T-helper 2 cell treated with Interferon-gamma antibody and Interleukin-4, amounts not matched to agents 5 μg/mL and 100 μg/mL, for 36 hours (primary cell): ENCODE measurements at regions not wholly inside any gene's neighbourhood (a gene's known extent, or its start where the extent isn't known, plus 50 kb on each side); places are given as distances from the start of the nearest gene placed in this dataset.
"Not testable (repeated sequence)": the region's sequence is repeated elsewhere in the genome, so short reads cannot be mapped to it uniquely, and the experiment has no call there.

Source experiments
- DNase-seq: peaks from one replicate; pipeline ENCODE4 v3.0.0; 2021; ENCODE audit warnings: low spot score
- H3K27ac Mint-ChIP-seq: one replicate; pipeline ENCODE4 v1.8.0; 2021; ENCODE audit warnings: mild to moderate bottlenecking, mixed read lengths
- H3K27me3 Mint-ChIP-seq: one replicate; pipeline ENCODE4 v1.8.0; 2021; ENCODE audit warnings: low read depth, mixed read lengths
- H3K36me3 Mint-ChIP-seq: one replicate; pipeline ENCODE4 v1.8.0; 2021; ENCODE audit warnings: low read depth, mixed read lengths
- H3K4me1 Mint-ChIP-seq: one replicate; pipeline ENCODE4 v1.8.0; 2021; ENCODE audit warnings: low read depth, mixed read lengths
- H3K4me3 Mint-ChIP-seq: one replicate; pipeline ENCODE4 v1.8.0; 2022; ENCODE audit warnings: mild to moderate bottlenecking, moderate library complexity, mixed read lengths
- H3K9me3 Mint-ChIP-seq: one replicate; pipeline ENCODE4 v1.8.0; 2021; ENCODE audit warnings: mixed read lengths

DNA sequence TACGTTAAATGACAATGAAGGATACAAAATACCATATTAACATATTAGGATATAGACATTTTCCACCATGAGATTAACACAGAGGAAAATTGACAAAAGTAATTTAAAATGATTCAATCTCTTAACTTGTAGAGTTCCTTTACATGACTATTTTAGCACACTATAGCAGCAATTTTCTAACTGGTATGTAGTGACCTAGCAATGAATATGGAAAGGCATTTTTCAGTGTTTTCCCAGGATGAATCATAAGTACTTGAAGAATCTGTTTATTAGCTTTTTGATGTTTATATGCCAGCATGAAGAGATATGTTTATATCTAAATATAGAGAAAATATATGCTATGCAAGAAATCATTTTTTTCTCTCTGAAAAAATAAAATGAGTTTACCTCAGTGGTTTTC lies 782.5 kb upstream of the CDH10 start:
- H3K4me3 Mint-ChIP-seq: no peak overlapping the region

DNA sequence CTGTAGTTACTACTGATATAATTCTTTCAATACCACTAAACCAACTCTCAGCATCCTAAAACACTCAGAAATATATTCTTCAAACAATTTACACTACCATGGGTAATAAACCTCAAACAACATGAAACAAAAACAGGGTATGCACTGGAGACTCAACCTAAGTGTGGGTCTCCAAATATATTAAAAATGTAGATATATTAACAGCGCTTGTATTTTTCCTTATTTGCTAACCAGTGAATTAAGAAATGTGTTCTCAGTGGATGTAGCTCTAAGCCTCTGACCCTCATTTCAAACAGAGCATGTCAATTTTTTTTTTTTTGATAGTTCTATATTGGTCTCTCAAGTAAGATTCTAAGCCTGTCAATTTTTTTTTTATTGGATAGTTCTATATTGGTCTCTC lies 778.5 kb upstream of the CDH10 start:
- no peak overlapping the region for H3K4me3 Mint-ChIP-seq
- peaks cover 20% of the 10 kb centered on the region for H3K9me3 Mint-ChIP-seq
- no peak for DNase-seq
- no peaks in the 10 kb centered on the region for H3K27me3 Mint-ChIP-seq
- no peaks in the 10 kb centered on the region for H3K4me1 Mint-ChIP-seq
- no peak overlapping the region for H3K27ac Mint-ChIP-seq
- no peaks in the 10 kb centered on the region for H3K36me3 Mint-ChIP-seq

More for the DNA sequence above, 782.5 kb upstream of the CDH10 start:
- Mint-ChIP-seq H3K27ac (no peak overlapping the region), H3K36me3 (no peaks in the 10 kb centered on the region), H3K9me3 (peaks cover 15% of the 10 kb centered on the region), H3K4me1 (no peaks in the 10 kb centered on the region), H3K27me3 (no peaks in the 10 kb centered on the region)
- no peak for DNase-seq

DNA sequence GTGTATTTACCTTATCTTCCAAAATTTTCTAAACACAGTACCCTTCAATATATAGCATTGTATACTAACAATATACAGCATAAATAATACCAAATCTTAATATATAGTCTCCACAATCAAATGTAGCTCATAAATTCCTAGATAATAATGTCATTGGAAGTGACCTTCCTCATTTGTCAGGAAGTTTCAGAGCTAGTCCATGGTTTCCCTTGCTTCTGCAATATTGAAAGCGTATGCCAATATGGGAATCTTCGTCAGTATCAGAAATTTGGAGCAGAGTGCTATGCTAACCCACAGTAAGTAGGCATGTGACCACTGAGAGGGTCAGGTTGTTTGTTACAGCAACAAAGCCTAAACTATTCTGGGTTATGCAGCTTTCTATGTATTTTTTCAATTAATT lies 774.9 kb upstream of the CDH10 start:
- Mint-ChIP-seq H3K36me3 (no peaks in the 10 kb centered on the region), H3K4me3 (no peak overlapping the region), H3K4me1 (no peaks in the 10 kb centered on the region), H3K27me3 (no peaks in the 10 kb centered on the region), H3K27ac (no peak overlapping the region), H3K9me3 (peaks cover 19% of the 10 kb centered on the region)
- DNase-seq: no peak

DNA sequence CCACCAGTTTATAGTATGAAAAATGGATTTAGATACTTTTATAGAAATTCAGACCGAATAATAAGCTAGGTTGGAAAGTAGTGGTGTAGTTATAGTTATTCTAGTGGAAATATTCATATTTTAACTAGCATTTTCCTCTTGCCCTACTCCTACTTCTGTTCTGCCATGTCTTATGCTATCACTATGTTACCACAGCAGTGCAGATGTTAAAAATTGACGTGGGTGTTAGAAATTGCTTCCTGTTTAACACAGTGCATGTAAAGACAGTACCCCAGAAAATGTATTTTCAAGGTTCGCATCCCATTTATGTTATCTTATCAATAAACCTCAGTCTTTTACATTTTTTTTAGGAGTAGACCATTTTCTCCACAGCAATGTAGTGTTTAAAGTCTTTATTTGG lies 774.2 kb upstream of the CDH10 start:
- Mint-ChIP-seq H3K27me3 (no peaks in the 10 kb centered on the region), H3K27ac (no peak overlapping the region), H3K4me3 (no peak overlapping the region), H3K9me3 (peaks cover 15% of the 10 kb centered on the region), H3K36me3 (no peaks in the 10 kb centered on the region), H3K4me1 (no peaks in the 10 kb centered on the region)
- no peak for DNase-seq

DNA sequence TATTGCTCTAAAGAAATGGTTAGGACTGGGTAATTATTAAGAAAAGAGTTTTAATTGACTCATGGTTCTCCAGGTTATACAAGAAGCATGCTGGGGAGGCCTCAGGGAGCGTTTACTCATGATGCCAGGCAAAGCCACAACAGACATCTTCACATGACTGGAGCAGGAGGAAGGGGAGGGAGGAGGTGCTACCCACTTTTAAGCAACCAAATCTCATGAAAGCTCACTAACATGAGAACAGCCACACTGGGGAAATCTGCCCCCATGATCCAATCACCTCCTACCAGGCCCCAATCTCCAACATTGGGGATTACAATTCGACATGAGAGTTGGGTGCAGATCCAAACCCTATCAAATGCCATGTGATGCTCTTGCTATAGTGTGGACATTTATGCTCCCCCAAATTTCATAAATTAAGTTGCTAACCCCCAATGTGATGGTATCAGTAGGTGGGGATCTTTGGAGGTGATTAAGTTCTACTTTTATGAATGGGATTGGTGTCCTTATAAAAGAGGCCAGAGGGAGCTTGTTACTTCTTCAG lies 773.6 kb upstream of the CDH10 start:
- Mint-ChIP-seq H3K4me1 (no peaks in the 10 kb centered on the region), H3K4me3 (no peak overlapping the region), H3K36me3 (no peaks in the 10 kb centered on the region), H3K9me3 (peaks cover 15% of the 10 kb centered on the region), H3K27ac (no peak overlapping the region), H3K27me3 (no peaks in the 10 kb centered on the region)
- DNase-seq: no peak

DNA sequence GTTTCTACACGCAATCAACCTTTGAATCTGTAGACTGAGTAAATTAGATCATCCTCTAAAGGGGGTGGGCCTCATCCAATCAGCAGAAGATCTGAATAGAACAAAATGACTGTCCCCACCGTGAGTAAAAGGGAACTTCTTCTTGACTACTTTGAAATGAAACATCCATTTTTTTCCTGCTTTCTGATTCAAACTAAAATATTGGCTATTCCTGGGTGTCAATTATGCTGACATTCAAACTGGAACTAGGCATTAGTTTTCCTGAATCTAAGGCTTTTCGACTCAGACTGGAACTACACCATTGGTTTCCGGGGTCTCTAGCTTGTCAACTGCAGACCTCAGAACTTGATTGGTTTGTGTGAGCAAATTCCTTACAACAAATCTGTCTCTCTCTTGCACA lies 772.2 kb upstream of the CDH10 start:
- Mint-ChIP-seq H3K9me3 (peaks cover 25% of the 10 kb centered on the region), H3K27ac (no peak overlapping the region), H3K4me1 (no peaks in the 10 kb centered on the region), H3K36me3 (no peaks in the 10 kb centered on the region), H3K4me3 (no peak overlapping the region), H3K27me3 (no peaks in the 10 kb centered on the region)
- DNase-seq: no peak

DNA sequence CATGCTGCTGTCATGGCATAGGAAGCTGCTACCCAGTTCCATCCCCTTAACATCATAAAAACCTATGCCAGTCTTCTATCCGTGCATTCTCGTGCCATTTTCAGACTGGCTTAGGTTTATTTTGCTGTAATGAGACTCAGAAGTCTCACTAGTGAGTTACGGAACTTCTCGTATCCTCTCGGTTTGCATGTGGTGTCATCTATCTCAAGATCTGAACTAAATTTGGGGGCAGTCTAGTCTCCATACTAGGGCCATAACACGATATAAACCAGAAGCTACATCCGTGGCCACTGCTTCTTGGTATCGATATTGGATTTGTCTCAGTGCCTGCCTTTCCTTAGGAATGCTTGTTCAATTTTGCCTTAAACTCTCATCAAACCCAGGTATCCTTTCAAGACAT lies 771.2 kb upstream of the CDH10 start:
- Mint-ChIP-seq H3K4me1 (no peaks in the 10 kb centered on the region), H3K9me3 (peaks cover 32% of the 10 kb centered on the region), H3K27me3 (no peaks in the 10 kb centered on the region), H3K27ac (no peak overlapping the region), H3K4me3 (no peak overlapping the region), H3K36me3 (no peaks in the 10 kb centered on the region)
- DNase-seq: no peak

DNA sequence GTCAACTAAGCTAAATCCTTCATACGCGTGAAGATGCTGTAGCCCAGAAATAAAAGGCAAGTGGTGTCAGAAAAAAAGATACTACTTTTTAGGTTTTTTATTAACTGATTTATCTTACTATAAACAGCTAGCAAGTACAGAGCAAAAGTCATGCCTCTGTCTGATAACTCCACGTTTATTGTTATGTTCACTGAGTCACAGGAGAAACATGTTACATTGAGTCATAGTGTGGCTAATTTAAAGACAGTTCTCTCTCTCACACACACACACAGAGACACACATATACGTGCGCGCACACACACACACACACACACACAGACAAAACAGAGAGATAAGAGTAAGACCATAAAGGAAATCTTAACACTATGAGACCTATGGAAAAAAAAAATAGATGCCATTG lies 770.0 kb upstream of the CDH10 start:
- no peaks in the 10 kb centered on the region for H3K4me1 Mint-ChIP-seq
- no peak overlapping the region for H3K27ac Mint-ChIP-seq
- H3K27me3 Mint-ChIP-seq: no peaks in the 10 kb centered on the region
- no peak for DNase-seq
- H3K9me3 Mint-ChIP-seq: peaks cover 31% of the 10 kb centered on the region
- H3K36me3 Mint-ChIP-seq: no peaks in the 10 kb centered on the region
- no peak overlapping the region for H3K4me3 Mint-ChIP-seq

DNA sequence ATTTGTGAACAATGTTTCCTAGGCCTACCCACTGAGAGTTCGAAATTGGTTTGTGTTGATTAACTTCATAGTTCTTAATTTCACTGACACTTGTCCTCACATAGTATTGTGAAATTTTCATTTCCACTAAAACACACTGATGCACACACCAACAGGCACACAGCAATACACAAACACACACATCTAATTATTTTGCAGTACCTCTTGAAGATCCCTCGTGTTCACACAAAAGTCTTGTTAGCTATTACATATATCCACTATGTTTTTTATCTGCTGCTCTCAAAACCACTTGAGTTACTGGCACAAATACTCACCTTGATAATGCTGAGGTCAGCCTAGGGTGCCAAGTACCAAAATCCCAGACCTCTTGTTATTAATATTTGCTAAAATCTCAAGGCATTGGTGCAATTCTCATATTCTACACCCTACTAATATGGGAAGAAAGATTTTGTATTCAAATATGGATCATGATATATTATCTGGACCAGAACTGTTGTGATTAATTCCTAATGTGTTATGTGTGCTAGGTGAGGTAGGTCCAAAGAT lies 767.4 kb upstream of the CDH10 start:
- peaks cover 40% of the 10 kb centered on the region for H3K9me3 Mint-ChIP-seq
- H3K27ac Mint-ChIP-seq: no peak overlapping the region
- H3K36me3 Mint-ChIP-seq: no peaks in the 10 kb centered on the region
- no peak for DNase-seq
- H3K4me3 Mint-ChIP-seq: no peak overlapping the region
- no peaks in the 10 kb centered on the region for H3K27me3 Mint-ChIP-seq
- no peaks in the 10 kb centered on the region for H3K4me1 Mint-ChIP-seq

DNA sequence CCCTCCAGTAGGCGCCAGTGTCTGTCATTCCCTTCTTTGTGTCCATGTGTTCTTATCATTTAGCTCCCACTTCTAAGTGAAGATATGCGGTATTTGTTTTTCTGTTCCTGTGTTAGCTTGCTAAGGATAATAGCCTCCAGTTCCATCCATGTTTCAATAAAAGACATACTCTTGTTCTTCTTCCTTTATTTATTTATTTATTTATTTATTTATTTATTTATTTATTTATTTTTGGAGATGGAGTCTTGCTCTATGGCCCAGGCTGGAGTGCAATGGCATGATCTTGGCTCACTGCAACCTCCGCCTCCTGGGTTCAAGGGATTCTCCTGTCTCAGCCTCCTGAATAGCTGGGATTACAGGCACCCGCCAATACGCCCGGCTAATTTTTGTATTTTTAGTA lies 762.6 kb upstream of the CDH10 start:
- H3K36me3 Mint-ChIP-seq, H3K4me3 Mint-ChIP-seq, H3K4me1 Mint-ChIP-seq, H3K27me3 Mint-ChIP-seq, DNase-seq, H3K27ac Mint-ChIP-seq: not testable (repeated sequence)
- H3K9me3 Mint-ChIP-seq: peaks cover 51% of the 10 kb centered on the region

DNA sequence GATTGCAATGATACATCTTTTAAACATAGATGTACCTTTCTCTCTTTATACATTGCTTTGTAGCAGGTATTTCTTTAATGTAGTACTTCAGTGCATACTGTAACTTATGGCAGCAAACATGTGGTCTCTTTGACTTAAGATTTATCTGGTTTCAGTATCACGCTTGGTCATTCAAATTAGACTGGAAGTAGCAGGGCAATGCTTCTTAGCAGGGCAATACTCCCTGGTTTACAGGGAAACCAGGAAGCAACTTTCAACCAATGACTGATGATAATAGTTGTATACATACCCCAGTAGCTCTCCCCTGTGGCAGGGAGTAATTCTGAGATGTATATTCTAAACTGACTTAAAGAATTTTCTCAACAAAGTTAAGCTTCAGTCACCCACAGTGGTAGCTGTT lies 761.1 kb upstream of the CDH10 start:
- Mint-ChIP-seq H3K4me1 (no peaks in the 10 kb centered on the region), H3K9me3 (peaks cover 38% of the 10 kb centered on the region), H3K4me3 (no peak overlapping the region)

DNA sequence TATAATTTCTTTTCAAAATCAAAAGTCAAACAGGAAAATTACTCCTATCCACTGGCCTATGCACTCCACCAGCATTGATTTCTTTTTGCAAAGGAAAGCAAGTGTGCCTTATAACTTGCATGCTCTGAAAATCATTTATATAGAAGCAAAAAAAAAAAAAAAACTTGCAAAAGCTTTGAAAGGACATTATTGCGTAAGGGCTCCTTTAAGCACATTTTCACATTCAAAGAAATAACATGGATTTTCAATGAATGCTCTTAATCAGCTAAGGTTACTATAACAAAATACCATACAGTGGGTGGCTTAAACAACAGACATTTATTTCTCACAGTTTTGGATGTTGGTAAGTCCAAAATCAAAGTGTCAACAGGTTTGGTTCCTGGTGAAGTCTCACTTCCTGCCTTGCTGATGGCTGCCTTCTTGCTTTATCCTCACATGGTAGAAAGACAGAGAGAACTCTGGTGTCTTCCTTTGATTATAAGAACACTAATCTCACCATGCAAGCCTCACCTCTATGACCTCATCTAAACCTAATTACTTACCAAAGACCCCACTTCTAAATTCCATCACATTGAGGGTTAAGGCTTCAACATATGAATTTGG lies 755.2 kb upstream of the CDH10 start:
- H3K9me3 Mint-ChIP-seq: peaks cover 37% of the 10 kb centered on the region
- no peaks in the 10 kb centered on the region for H3K36me3 Mint-ChIP-seq
- H3K27me3 Mint-ChIP-seq: no peaks in the 10 kb centered on the region
- no peak overlapping the region for H3K27ac Mint-ChIP-seq
- no peak overlapping the region for H3K4me3 Mint-ChIP-seq
- H3K4me1 Mint-ChIP-seq: no peaks in the 10 kb centered on the region
- DNase-seq: no peak

More for the DNA sequence above, 761.1 kb upstream of the CDH10 start:
- H3K27me3 Mint-ChIP-seq: no peaks in the 10 kb centered on the region
- no peak overlapping the region for H3K27ac Mint-ChIP-seq
- H3K36me3 Mint-ChIP-seq: no peaks in the 10 kb centered on the region
- no peak for DNase-seq

DNA sequence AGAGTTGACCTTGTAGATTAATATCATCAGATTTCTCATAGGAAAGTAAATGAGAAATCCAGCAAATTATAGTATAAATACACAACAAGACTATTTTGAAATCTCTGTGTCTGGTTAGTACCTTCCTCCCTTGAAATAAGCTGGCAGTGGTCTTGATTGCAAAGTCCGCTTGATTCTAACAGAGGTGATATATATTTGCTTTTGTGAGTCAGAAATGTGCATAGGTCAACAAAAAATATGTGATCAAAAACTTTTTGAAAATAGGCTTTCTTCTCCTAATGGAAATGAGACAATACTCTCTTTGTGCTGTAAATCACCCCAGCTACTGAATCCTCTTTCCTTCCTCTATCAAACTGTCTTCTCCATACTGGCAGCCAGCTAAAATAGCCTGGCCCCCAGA lies 749.2 kb upstream of the CDH10 start:
- Mint-ChIP-seq H3K27ac (no peak overlapping the region), H3K4me3 (no peak overlapping the region), H3K27me3 (no peaks in the 10 kb centered on the region), H3K36me3 (no peaks in the 10 kb centered on the region), H3K4me1 (no peaks in the 10 kb centered on the region), H3K9me3 (peaks cover 58% of the 10 kb centered on the region)
- DNase-seq: no peak

DNA sequence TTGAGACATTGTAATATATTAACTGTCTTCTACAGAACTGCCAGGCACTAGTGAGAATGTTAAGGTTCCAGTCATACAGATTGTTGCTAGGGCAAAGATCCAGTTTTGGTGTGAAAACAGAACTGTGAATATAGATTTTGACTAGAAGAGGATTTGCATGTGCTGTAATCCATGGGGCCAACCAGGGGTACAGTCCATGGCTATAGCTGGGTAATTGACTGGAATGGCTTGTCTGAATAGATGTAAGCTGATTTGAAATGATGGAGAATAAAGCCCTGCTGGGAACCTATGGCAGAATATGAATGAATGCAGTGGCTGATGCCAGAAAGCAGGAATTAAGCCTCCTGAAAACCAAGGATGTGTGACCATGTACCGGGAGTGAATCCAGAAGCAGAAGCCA lies 748.5 kb upstream of the CDH10 start:
- H3K27ac Mint-ChIP-seq: no peak overlapping the region
- H3K4me1 Mint-ChIP-seq: no peaks in the 10 kb centered on the region
- H3K4me3 Mint-ChIP-seq: no peak overlapping the region
- no peak for DNase-seq
- H3K27me3 Mint-ChIP-seq: no peaks in the 10 kb centered on the region
- no peaks in the 10 kb centered on the region for H3K36me3 Mint-ChIP-seq
- peaks cover 58% of the 10 kb centered on the region for H3K9me3 Mint-ChIP-seq

DNA sequence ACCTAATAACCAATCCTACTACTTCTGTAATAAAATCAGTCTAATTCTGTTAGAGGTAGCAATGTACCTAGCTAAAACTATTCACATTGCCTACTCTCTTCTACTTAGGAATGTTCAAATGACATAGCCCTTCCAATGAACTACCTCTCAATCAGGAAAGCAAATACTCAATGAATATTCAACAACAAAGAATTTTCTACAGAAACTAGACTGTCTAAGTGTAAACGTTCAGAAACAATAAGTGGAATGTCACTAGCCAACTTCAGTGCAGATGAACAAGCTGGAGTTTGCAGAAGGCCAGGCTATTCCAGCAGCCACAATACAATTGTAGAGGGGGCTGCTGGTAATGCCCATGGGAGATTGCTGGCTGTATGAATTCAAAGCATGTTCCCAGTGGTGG lies 743.2 kb upstream of the CDH10 start:
- Mint-ChIP-seq H3K4me3 (no peak overlapping the region), H3K27ac (no peak overlapping the region), H3K36me3 (no peaks in the 10 kb centered on the region), H3K4me1 (no peaks in the 10 kb centered on the region), H3K9me3 (peaks cover 55% of the 10 kb centered on the region), H3K27me3 (no peaks in the 10 kb centered on the region)
- no peak for DNase-seq
